ENCODE measurements at regions not wholly inside any gene's neighbourhood (a gene's known extent, or its start where the extent isn't known, plus 50 kb on each side); places are given as distances from the start of the nearest gene placed in this dataset.

DNA sequence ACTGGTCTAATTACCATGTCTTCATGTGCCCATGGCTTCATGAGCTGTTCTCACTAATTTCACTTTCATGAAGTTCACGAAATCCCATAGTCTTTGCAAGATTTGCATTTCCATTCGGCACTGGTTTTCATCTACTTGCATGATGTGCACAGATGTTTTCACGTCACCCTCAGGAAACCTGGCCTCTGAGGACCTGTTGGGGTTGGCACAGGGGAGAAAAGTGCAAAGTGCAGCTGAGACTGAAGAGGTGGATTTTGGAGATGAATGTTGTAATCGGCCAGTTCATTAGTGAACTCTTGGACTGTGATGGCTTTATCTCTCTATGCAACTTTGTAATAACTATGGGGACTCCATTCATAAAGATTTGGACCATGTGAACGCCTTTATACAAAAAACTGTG lies 80.2 kb upstream of the SULF2 start:
- Histone ChIP-seq H3K27me3 (ENCODE audit: insufficient read depth, poor library complexity, severe bottlenecking) (no peaks in the 10 kb centered on the region), H3K4me3 (replicated peaks; ENCODE audit: insufficient read depth, low read length) (no peak overlapping the region), H3K27ac (replicated peaks) (no peak overlapping the region)
- no peak for DNase-seq (ENCODE audit: low read depth in 1 of 2, low spot score in 1 of 2)
- TF ChIP-seq GABPA (IDR thresholded peaks at IDR 0.05; ENCODE audit: low read depth): no peak
- no peak for TF ChIP-seq CTCF (IDR thresholded peaks at IDR 0.05; ENCODE audit: insufficient read depth, low read length)
- TF ChIP-seq SPI1 (IDR thresholded peaks at IDR 0.05; ENCODE audit: borderline replicate concordance, low read depth): no peak
- TF ChIP-seq, protein P1, sequence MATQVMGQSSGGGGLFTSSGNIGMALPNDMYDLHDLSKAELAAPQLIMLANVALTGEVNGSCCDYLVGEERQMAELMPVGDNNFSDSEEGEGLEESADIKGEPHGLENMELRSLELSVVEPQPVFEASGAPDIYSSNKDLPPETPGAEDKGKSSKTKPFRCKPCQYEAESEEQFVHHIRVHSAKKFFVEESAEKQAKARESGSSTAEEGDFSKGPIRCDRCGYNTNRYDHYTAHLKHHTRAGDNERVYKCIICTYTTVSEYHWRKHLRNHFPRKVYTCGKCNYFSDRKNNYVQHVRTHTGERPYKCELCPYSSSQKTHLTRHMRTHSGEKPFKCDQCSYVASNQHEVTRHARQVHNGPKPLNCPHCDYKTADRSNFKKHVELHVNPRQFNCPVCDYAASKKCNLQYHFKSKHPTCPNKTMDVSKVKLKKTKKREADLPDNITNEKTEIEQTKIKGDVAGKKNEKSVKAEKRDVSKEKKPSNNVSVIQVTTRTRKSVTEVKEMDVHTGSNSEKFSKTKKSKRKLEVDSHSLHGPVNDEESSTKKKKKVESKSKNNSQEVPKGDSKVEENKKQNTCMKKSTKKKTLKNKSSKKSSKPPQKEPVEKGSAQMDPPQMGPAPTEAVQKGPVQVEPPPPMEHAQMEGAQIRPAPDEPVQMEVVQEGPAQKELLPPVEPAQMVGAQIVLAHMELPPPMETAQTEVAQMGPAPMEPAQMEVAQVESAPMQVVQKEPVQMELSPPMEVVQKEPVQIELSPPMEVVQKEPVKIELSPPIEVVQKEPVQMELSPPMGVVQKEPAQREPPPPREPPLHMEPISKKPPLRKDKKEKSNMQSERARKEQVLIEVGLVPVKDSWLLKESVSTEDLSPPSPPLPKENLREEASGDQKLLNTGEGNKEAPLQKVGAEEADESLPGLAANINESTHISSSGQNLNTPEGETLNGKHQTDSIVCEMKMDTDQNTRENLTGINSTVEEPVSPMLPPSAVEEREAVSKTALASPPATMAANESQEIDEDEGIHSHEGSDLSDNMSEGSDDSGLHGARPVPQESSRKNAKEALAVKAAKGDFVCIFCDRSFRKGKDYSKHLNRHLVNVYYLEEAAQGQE (IDR thresholded peaks at IDR 0.05; ENCODE audit: insufficient replicate concordance, low read depth): no peak
- TF ChIP-seq POLR2AphosphoS5 (IDR thresholded peaks at IDR 0.05; ENCODE audit: low read depth): no peak

DNA sequence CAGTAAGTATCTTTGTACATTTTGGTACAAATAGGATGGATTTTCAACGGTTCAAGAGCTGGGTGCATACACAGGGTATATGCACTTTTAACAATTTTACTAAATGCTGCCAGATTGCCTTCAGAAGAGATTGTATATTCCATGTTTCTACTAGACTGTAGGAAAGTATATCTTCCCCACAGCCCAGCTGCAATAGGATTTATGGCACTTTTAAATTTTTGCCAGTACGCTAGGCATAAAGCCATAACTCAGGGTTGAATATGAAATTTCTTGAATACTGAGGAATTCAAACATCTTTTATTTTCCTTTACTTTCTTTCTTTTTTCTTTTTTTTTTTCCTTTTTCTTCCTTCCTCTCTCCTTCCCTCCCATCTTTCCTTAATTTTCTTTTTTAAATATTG lies 78.7 kb upstream of the SULF2 start:
- Histone ChIP-seq H3K27ac (replicated peaks) (no peak overlapping the region), H3K4me3 (replicated peaks; ENCODE audit: insufficient read depth, low read length) (no peak overlapping the region), H3K27me3 (ENCODE audit: insufficient read depth, poor library complexity, severe bottlenecking) (no peaks in the 10 kb centered on the region)
- no peak for DNase-seq (ENCODE audit: low read depth in 1 of 2, low spot score in 1 of 2)
- TF ChIP-seq CTCF (IDR thresholded peaks at IDR 0.05; ENCODE audit: insufficient read depth, low read length) (no peak), GABPA (IDR thresholded peaks at IDR 0.05; ENCODE audit: low read depth) (no peak), POLR2AphosphoS5 (IDR thresholded peaks at IDR 0.05; ENCODE audit: low read depth) (no peak), SPI1 (IDR thresholded peaks at IDR 0.05; ENCODE audit: borderline replicate concordance, low read depth) (no peak)
- TF ChIP-seq, protein P1 (IDR thresholded peaks at IDR 0.05; ENCODE audit: insufficient replicate concordance, low read depth): no peak

- Histone ChIP-seq H3K4me3 (replicated peaks; ENCODE audit: insufficient read depth, low read length) (no peak overlapping the region), H3K27me3 (ENCODE audit: insufficient read depth, poor library complexity, severe bottlenecking) (no peaks in the 10 kb centered on the region), H3K27ac (replicated peaks) (no peak overlapping the region)
- DNase-seq (ENCODE audit: low read depth in 1 of 2, low spot score in 1 of 2): no peak
- TF ChIP-seq GABPA (IDR thresholded peaks at IDR 0.05; ENCODE audit: low read depth) (no peak), SPI1 (IDR thresholded peaks at IDR 0.05; ENCODE audit: borderline replicate concordance, low read depth) (no peak), POLR2AphosphoS5 (IDR thresholded peaks at IDR 0.05; ENCODE audit: low read depth) (no peak), CTCF (IDR thresholded peaks at IDR 0.05; ENCODE audit: insufficient read depth, low read length) (no peak)
- TF ChIP-seq, protein P1 (IDR thresholded peaks at IDR 0.05; ENCODE audit: insufficient replicate concordance, low read depth): no peak
Measured at GRCh38 chr20:47863315-47863965, 78.2 kb upstream of the SULF2 start.
